Spinal cord (tissue), 9 donors: ENCODE measurements at regions not wholly inside any gene's neighbourhood (a gene's known extent, or its start where the extent isn't known, plus 50 kb on each side); places are given as distances from the start of the nearest gene placed in this dataset.

ENCODE experiments used
- DNase-seq, 6 donors: peaks; one replicate each; pipeline versions ENCODE4 v3.0.0 to v3.0.0-alpha.2; 2013 to 2015; ENCODE audit warnings: low spot score in 6 of 6, low read depth in 4 of 6
- H3K27ac ChIP-seq: one replicate; pipeline ENCODE4 v1.5.1; 2013; ENCODE audit warnings: low read depth, low read length, control low read depth
- H3K27me3 ChIP-seq: one replicate; pipeline ENCODE4 v1.6.1; 2013; ENCODE audit warnings: low read length; ENCODE audit not compliant: control insufficient read depth, insufficient read depth
- H3K36me3 ChIP-seq: one replicate; pipeline ENCODE4 v1.6.1; 2013; ENCODE audit warnings: low read length; ENCODE audit not compliant: control insufficient read depth, insufficient read depth
- H3K4me1 ChIP-seq: one replicate; pipeline ENCODE4 v1.6.1; 2013; ENCODE audit warnings: low read length; ENCODE audit not compliant: control insufficient read depth, insufficient read depth
- H3K4me3 ChIP-seq: one replicate; pipeline ENCODE4 v1.5.1; 2013; ENCODE audit warnings: low read depth, low read length, control low read depth
- H3K9me3 ChIP-seq: one replicate; pipeline ENCODE4 v1.6.1; 2013; ENCODE audit warnings: low read length; ENCODE audit not compliant: control insufficient read depth, insufficient read depth
- WGBS: methylation state at CpG from one replicate; pipeline ENCODE4 v1.1.5; 2013; ENCODE audit warnings: missing lambda C conversion rate; ENCODE audit not compliant: insufficient coverage; 5-methylcytosine and 5-hydroxymethylcytosine counted together
- donor health status: healthy.

DNA sequence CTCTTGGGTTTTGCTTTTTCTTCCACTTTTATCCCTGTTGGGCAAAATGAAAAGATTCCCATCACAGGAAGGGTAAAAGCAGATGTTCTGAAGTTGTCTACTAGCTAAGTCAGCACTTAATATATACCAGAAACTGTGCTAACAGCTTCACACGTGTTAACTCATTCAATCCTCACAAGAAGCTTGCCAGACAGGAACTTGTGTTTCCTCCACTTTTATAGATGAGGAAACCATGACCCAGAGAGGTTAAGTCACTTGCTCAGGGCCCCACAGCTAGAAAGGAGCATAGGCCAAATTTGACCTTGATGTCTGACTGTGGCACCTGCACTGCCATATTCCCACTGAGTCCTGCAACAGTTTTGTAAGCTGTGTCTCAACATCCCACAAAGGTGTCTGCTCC, 76.8 kb upstream of the EPC2 start:
- no peak overlapping the region for H3K4me3 ChIP-seq
- no peaks in the 10 kb centered on the region for H3K9me3 ChIP-seq
- no peaks in the 10 kb centered on the region for H3K27me3 ChIP-seq
- DNase-seq, result no peak
- H3K27ac ChIP-seq, result no peak overlapping the region
- no peaks in the 10 kb centered on the region for H3K36me3 ChIP-seq
- WGBS, result no CpG with 5 or more reads among the region's 1 CpG
- H3K4me1 ChIP-seq, result no peaks in the 10 kb centered on the region

- DNase-seq, result no peak
- no peaks in the 10 kb centered on the region for H3K27me3 ChIP-seq
- no peaks in the 10 kb centered on the region for H3K4me1 ChIP-seq
- 95% methylated on average over 8 of the region's 9 CpGs for WGBS
- H3K36me3 ChIP-seq, result no peaks in the 10 kb centered on the region
- H3K9me3 ChIP-seq, result no peaks in the 10 kb centered on the region
- H3K27ac ChIP-seq, result no peak overlapping the region
- H3K4me3 ChIP-seq, result no peak overlapping the region
These were observed 76.0 kb upstream of the EPC2 start for GRCh38 chr2:148568597-148568996.

DNA sequence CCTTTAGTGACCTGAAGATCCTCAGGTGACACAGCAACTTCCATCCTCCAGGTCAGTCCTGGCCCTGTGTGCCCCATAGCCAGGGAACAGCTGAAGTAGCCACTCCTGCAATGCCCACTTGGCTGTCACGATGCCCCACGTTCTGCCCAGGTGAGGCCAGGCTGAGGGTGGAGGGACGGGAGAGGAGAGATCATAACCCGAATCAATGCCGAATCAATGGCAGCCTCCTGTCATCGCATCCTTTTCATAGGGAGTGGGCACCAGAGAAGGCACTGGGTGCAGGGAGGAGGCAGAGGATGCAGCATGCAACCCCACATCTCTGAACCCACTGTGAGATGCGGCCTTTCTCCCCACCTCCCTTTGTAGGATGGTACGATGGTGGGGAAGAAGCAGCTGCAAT, 75.3 kb upstream of the EPC2 start:
- Histone ChIP-seq H3K36me3 (no peaks in the 10 kb centered on the region), H3K9me3 (no peaks in the 10 kb centered on the region), H3K4me3 (no peak overlapping the region), H3K4me1 (no peaks in the 10 kb centered on the region), H3K27ac (no peak overlapping the region), H3K27me3 (no peaks in the 10 kb centered on the region)
- no peak for DNase-seq
- WGBS, result 96% methylated on average over 5 of the region's 8 CpGs

DNA sequence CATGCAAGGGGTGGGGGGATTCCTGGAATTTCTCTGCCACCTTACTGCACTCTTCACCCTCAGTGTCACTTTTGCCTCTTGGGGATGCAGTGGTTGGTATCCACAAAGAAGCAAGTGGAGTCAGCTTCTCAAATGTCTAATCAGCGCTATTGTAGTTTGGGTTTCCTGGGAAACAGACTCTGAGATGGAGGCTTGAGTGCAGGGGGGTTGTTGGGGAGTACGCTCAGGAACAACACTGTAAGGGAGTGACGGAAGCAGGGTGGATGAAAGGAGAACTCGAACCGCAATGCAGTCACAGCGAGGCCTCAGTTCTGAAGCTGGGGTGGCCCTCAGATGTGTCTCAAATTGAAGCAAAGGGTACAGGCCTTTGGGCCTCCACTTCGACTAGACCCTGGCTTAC, 73.6 kb upstream of the EPC2 start:
- H3K9me3 ChIP-seq, result no peaks in the 10 kb centered on the region
- WGBS, result 74% methylated on average over 7 of the region's 7 CpGs
- H3K27me3 ChIP-seq, result no peaks in the 10 kb centered on the region
- DNase-seq, result peak in 1 of 6 donors; percentile 11
- H3K36me3 ChIP-seq, result no peaks in the 10 kb centered on the region
- no peak overlapping the region for H3K4me3 ChIP-seq
- H3K4me1 ChIP-seq, result no peaks in the 10 kb centered on the region
- H3K27ac ChIP-seq, result no peak overlapping the region

GRCh38 chr2:148577845-148578492, 66.6 kb upstream of the EPC2 start:
- no peaks in the 10 kb centered on the region for H3K4me1 ChIP-seq
- H3K36me3 ChIP-seq, result no peaks in the 10 kb centered on the region
- DNase-seq, result no peak
- WGBS, result 28% methylated on average over 3 of the region's 4 CpGs
- no peak overlapping the region for H3K4me3 ChIP-seq
- no peak overlapping the region for H3K27ac ChIP-seq
- no peaks in the 10 kb centered on the region for H3K9me3 ChIP-seq
- no peaks in the 10 kb centered on the region for H3K27me3 ChIP-seq

DNA sequence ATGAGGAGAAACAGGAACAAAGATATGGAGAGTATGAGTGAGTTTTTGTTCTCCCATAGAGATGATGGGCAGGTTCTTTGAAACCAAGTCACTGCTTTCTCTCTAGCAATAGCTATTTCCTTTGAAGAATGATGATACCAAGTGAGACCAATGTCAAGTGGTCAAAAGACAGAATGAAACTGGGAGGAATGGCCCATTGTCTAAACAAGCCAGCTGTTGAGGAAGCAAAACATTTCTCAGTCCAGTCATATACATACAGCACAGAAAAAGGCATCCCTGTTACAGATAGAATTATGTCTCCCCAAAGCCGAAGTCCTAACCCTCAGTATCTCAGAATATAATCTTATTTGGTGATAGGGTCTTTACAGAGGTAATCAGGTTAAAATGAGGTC, 66.1 kb upstream of the EPC2 start:
- no peak for DNase-seq
- Histone ChIP-seq H3K27me3 (no peaks in the 10 kb centered on the region), H3K36me3 (no peaks in the 10 kb centered on the region), H3K27ac (no peak overlapping the region), H3K9me3 (no peaks in the 10 kb centered on the region), H3K4me1 (no peaks in the 10 kb centered on the region), H3K4me3 (no peak overlapping the region)
- no CpG with 5 or more reads among the region's 1 CpG for WGBS

GRCh38 chr2:148582679-148583511, 61.7 kb upstream of the EPC2 start:
- no peak for DNase-seq
- Histone ChIP-seq H3K27ac (no peak overlapping the region), H3K27me3 (no peaks in the 10 kb centered on the region), H3K4me1 (no peaks in the 10 kb centered on the region), H3K36me3 (no peaks in the 10 kb centered on the region), H3K4me3 (no peak overlapping the region), H3K9me3 (no peaks in the 10 kb centered on the region)
- WGBS, result no CpG with 5 or more reads among the region's 2 CpGs

DNA sequence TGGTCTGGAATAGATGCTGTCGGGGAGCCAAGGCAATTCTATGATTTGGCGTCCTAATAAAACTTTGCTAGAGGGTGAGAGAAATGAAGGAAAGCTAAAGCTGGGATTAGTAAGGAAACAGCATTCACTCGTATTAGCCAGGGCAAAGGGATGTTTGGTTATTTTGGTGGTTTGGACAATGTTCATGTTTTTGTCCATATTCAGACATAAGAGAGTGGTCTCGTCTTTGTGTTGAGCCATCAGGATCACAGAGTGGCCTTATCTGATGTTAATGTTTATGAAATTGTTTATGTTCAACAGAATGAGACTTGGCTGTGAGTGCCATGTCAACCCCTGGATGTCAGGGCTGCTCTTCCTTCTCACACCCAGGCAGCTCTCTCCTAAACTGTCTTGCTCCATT, 58.9 kb upstream of the EPC2 start:
- DNase-seq, result no peak
- H3K27me3 ChIP-seq, result no peaks in the 10 kb centered on the region
- H3K36me3 ChIP-seq, result no peaks in the 10 kb centered on the region
- no peak overlapping the region for H3K27ac ChIP-seq
- no peaks in the 10 kb centered on the region for H3K9me3 ChIP-seq
- WGBS, result 93% methylated on average over 4 of the region's 4 CpGs
- no peak overlapping the region for H3K4me3 ChIP-seq
- H3K4me1 ChIP-seq, result no peaks in the 10 kb centered on the region

- no peak for DNase-seq
- no peaks in the 10 kb centered on the region for H3K4me1 ChIP-seq
- H3K36me3 ChIP-seq, result no peaks in the 10 kb centered on the region
- no peak overlapping the region for H3K4me3 ChIP-seq
- H3K27me3 ChIP-seq, result no peaks in the 10 kb centered on the region
- H3K27ac ChIP-seq, result no peak overlapping the region
- WGBS, result 60% methylated on average over 1 of the region's 4 CpGs
- no peaks in the 10 kb centered on the region for H3K9me3 ChIP-seq
These were observed 57.9 kb upstream of the EPC2 start for GRCh38 chr2:148586522-148587128.

DNA sequence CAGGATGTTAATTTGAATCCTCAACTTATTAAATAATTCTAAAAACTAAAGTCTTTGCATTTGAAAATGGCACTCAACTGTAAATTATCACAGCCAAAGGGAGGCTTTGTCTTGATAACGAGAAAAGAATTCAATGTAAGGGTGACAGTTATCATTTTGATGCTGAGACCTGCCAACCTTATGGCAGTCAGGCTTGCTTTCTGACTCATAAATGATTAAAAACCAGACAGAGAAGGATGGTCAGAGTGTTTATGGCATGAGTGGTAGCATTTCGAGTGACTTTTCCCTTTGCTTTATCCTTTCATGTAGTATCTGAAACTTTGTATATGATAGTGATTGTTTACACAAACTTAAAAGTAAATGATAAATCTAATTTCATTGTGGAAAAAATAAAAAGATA, 53.9 kb upstream of the EPC2 start:
- Histone ChIP-seq H3K4me1 (no peaks in the 10 kb centered on the region), H3K27ac (no peak overlapping the region), H3K27me3 (no peaks in the 10 kb centered on the region), H3K36me3 (no peaks in the 10 kb centered on the region), H3K9me3 (no peaks in the 10 kb centered on the region), H3K4me3 (no peak overlapping the region)
- no peak for DNase-seq
- WGBS, result 20% methylated on average over 1 of the region's 2 CpGs
